T-cell (primary cell): ENCODE measurements at regions not wholly inside any gene's neighbourhood (a gene's known extent, or its start where the extent isn't known, plus 50 kb on each side); places are given as distances from the start of the nearest gene placed in this dataset.

ENCODE experiments used
- ATAC-seq, 4 experiments: fragments of 200-7000 bp in 3 of 4; fragments of 150-1000 bp in 1 of 4; cut with Tn5 transposase; replicated peaks in 1 of 4; 1 replicate in 3 of 4; 2 replicates in 1 of 4; pipeline ENCODE4 v1.10.0; 2021; ENCODE audit warnings: moderate library complexity in 3 of 4, mild to moderate bottlenecking in 2 of 4, moderate number of reproducible peaks in 1 of 4
- CTCF ChIA-PET, 2 donors: fragments of 300-600 bp; sonication (Branson Sonifier 250); formaldehyde crosslinking; loops; one replicate each; lab custom pipeline; 2022; ENCODE audit warnings: antibody characterized with exemption in 2 of 2; lab: Charles Lee
- POLR2A ChIA-PET, 2 donors: fragments of 300-600 bp; sonication (Branson Sonifier 250); formaldehyde crosslinking; loops; one replicate each; lab custom pipeline; 2022; ENCODE audit warnings: antibody characterized with exemption in 2 of 2; lab: Charles Lee
- DNase-seq, 35 experiments: peaks; one replicate each; pipeline versions ENCODE4 v3.0.0 to v3.0.0-alpha.2; 2013 to 2023
- H3K27ac ChIP-seq: one replicate; pipeline ENCODE4 v1.5.1; 2013; ENCODE audit warnings: low read length
- H3K27me3 ChIP-seq, 2 experiments: replicated peaks in 1 of 2; 1 replicate in 1 of 2; 2 replicates in 1 of 2; pipeline versions ENCODE4 v1.6.1 to v1.7.0; 2013; ENCODE audit warnings: low read length in 1 of 2, mixed read lengths in 1 of 2; ENCODE audit not compliant: control insufficient read depth in 2 of 2, insufficient read depth in 2 of 2; ENCODE audit errors: extremely low read depth in 1 of 2
- H3K36me3 ChIP-seq, 2 donors: 1 replicate in 1 of 2; 2 replicates in 1 of 2; pipeline versions ENCODE4 v1.6.1 to v1.7.0; 2013; ENCODE audit warnings: low read length in 1 of 2; ENCODE audit not compliant: control insufficient read depth in 2 of 2, insufficient read depth in 1 of 2; ENCODE audit errors: extremely low read depth in 1 of 2
- H3K4me1 ChIP-seq, 2 experiments: 1 replicate in 1 of 2; 2 replicates in 1 of 2; pipeline versions ENCODE4 v1.6.1 to v1.7.0; 2013; ENCODE audit warnings: low read length in 2 of 2, mixed read lengths in 1 of 2; ENCODE audit not compliant: insufficient read depth in 2 of 2, control insufficient read depth in 1 of 2; ENCODE audit errors: extremely low read depth in 1 of 2
- H3K4me3 ChIP-seq, 2 donors: 1 replicate in 1 of 2; 2 replicates in 1 of 2; pipeline versions ENCODE4 v1.5.1 to v1.7.0; 2013; ENCODE audit warnings: mild to moderate bottlenecking in 2 of 2, low read length in 1 of 2, moderate library complexity in 1 of 2; ENCODE audit not compliant: control insufficient read depth in 1 of 2; ENCODE audit errors: extremely low read depth in 1 of 2
- H3K9me3 ChIP-seq: 2 replicates; pipeline ENCODE4 v1.7.0; 2013
- H3K27ac Mint-ChIP-seq, 2 donors: one replicate each; pipeline ENCODE4 v1.8.0; 2020 to 2021; ENCODE audit warnings: mild to moderate bottlenecking in 2 of 2, mixed read lengths in 2 of 2
- H3K27me3 Mint-ChIP-seq, 2 donors: one replicate each; pipeline ENCODE4 v1.8.0; 2021 to 2022; ENCODE audit warnings: mixed read lengths in 2 of 2
- H3K36me3 Mint-ChIP-seq: one replicate; pipeline ENCODE4 v1.8.0; 2021; ENCODE audit warnings: mixed read lengths
- H3K4me1 Mint-ChIP-seq, 3 donors: one replicate each; pipeline ENCODE4 v1.8.0; 2020 to 2022; ENCODE audit warnings: mixed read lengths in 3 of 3, mild to moderate bottlenecking in 1 of 3
- H3K4me3 Mint-ChIP-seq, 3 donors: one replicate each; pipeline ENCODE4 v1.8.0; 2020 to 2022; ENCODE audit warnings: mild to moderate bottlenecking in 3 of 3, mixed read lengths in 3 of 3, moderate library complexity in 3 of 3
- H3K9me3 Mint-ChIP-seq, 3 donors: one replicate each; pipeline ENCODE4 v1.8.0; 2020 to 2022; ENCODE audit warnings: mixed read lengths in 3 of 3
- WGBS: methylation state at CpG from one replicate; pipeline ENCODE4 v1.1.5; 2013; ENCODE audit warnings: missing lambda C conversion rate; ENCODE audit not compliant: insufficient coverage; 5-methylcytosine and 5-hydroxymethylcytosine counted together

DNA sequence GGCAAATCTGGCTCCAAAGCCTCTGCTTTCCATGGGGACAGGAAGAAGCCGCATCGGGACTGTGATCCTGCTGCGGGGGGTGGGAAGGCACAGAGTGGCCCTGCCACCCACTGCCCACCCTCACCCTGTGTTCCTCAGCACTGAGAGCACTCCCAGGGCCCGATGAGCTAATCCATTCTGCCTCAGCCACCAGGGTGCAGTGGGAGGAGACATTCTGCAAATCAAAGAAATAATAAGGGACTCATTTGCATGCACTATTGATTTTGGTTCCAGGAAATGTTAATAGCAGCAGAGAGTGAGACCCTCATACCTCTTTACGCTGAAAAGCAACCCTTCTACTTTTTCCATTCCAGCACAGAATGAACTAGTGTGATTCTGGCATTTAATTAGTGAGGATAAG lies 572.8 kb downstream of the INHBA start:
- Histone ChIP-seq H3K36me3 (no peaks in the 10 kb centered on the region), H3K27ac (no peak overlapping the region), H3K4me3 (no peak overlapping the region), H3K27me3 (no peaks in the 10 kb centered on the region), H3K4me1 (no peaks in the 10 kb centered on the region), H3K9me3 (no peaks in the 10 kb centered on the region)
- no peak for ATAC-seq
- no peak overlapping the region for H3K27ac Mint-ChIP-seq
- no peaks in the 10 kb centered on the region for H3K4me1 Mint-ChIP-seq
- POLR2A ChIA-PET: no interaction called here
- no peak for DNase-seq
- H3K36me3 Mint-ChIP-seq: no peaks in the 10 kb centered on the region
- CTCF ChIA-PET: no interaction called here
- WGBS: no CpG with 5 or more reads among the region's 5 CpGs
- no peaks in the 10 kb centered on the region for H3K27me3 Mint-ChIP-seq
- peaks cover 0 to 4% (median 0%) of the 10 kb centered on the region in 3 donors for H3K9me3 Mint-ChIP-seq
- H3K4me3 Mint-ChIP-seq: no peak overlapping the region

DNA sequence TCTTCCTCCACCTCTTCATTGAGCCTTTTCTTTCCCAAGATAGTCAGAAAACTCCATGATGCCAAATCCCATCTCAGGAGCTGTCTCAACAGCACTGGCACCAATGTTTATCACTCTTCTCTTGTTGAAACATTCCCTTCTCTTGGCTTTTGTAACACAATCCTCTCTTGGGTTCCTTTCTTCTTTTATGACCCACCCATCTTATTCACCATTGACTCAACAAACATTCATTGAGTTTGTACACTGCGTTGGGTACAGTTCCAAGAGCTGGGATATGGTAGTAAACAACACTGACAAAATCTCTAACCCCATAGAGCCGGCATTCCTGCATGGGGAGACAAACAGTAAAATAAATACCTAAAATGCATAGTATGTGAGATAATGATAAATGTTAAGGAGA lies 577.5 kb downstream of the INHBA start:
- Histone ChIP-seq H3K27ac (no peak overlapping the region), H3K27me3 (no peaks in the 10 kb centered on the region), H3K9me3 (no peaks in the 10 kb centered on the region), H3K36me3 (no peaks in the 10 kb centered on the region), H3K4me3 (no peak overlapping the region), H3K4me1 (no peaks in the 10 kb centered on the region)
- ATAC-seq (no peak), DNase-seq (no peak)
- Mint-ChIP-seq H3K27me3 (no peaks in the 10 kb centered on the region), H3K4me3 (no peak overlapping the region), H3K4me1 (no peaks in the 10 kb centered on the region), H3K36me3 (no peaks in the 10 kb centered on the region), H3K9me3 (peaks cover 1 to 9% (median 4%) of the 10 kb centered on the region in 3 donors), H3K27ac (no peak overlapping the region)
- ChIA-PET CTCF (no interaction called here), POLR2A (no interaction called here)
- no CpG with 5 or more reads among the region's 2 CpGs for WGBS

GRCh38 chr7:41122256-41122987 lies 580.5 kb downstream of the INHBA start:
- 70% methylated on average over 4 of the region's 4 CpGs for WGBS
- DNase-seq (no peak), ATAC-seq (no peak)
- no peaks in the 10 kb centered on the region for H3K4me1 ChIP-seq
- CTCF ChIA-PET: no interaction called here
- POLR2A ChIA-PET: no interaction called here
- no peaks in the 10 kb centered on the region for H3K9me3 ChIP-seq
- Mint-ChIP-seq H3K36me3 (no peaks in the 10 kb centered on the region), H3K4me1 (no peaks in the 10 kb centered on the region), H3K9me3 (peaks cover 8 to 13% (median 13%) of the 10 kb centered on the region in 3 donors), H3K4me3 (no peak overlapping the region), H3K27me3 (no peaks in the 10 kb centered on the region), H3K27ac (no peak overlapping the region)
- H3K27me3 ChIP-seq: no peaks in the 10 kb centered on the region
- no peak overlapping the region for H3K4me3 ChIP-seq
- H3K36me3 ChIP-seq: no peaks in the 10 kb centered on the region
- H3K27ac ChIP-seq: no peak overlapping the region

- ChIA-PET POLR2A (no interaction called here), CTCF (interaction anchor here in 1 of 2 donors (0.8 kb wide), 1 partner anchor 15 kb away, joined by 3 read pairs; no protein-coding TSS in a partner anchor)
- no peaks in the 10 kb centered on the region for H3K27me3 ChIP-seq
- peaks cover 8 to 17% (median 13%) of the 10 kb centered on the region in 3 donors for H3K9me3 Mint-ChIP-seq
- ATAC-seq (no peak), DNase-seq (no peak)
- no peaks in the 10 kb centered on the region for H3K4me1 Mint-ChIP-seq
- no peak overlapping the region for H3K4me3 Mint-ChIP-seq
- no peaks in the 10 kb centered on the region for H3K27me3 Mint-ChIP-seq
- H3K4me1 ChIP-seq: no peaks in the 10 kb centered on the region
- H3K36me3 ChIP-seq: no peaks in the 10 kb centered on the region
- no peaks in the 10 kb centered on the region for H3K9me3 ChIP-seq
- H3K27ac Mint-ChIP-seq: no peak overlapping the region
- H3K27ac ChIP-seq: no peak overlapping the region
- H3K4me3 ChIP-seq: no peak overlapping the region
- H3K36me3 Mint-ChIP-seq: no peaks in the 10 kb centered on the region
These were observed 581.7 kb downstream of the INHBA start for GRCh38 chr7:41121228-41121627.

DNA sequence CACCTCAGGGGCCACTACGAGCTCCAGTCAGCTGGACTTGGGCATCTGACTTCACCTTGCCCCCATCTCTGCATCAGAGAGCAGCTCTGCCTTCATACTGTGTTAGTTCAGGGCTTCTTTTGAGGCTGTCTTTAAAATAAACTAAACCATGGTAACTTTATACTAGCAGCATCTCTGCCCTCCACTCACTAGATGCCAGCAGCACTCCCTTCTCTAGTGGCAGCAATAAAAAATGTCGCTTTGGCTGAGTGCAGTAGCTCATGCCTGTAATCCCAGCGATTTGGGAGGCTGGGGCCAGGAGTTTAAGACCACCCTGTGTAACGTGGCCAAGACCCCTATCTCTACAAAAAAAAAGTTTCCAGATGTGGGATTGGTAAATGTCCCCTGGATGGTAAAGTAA lies 584.4 kb downstream of the INHBA start:
- H3K36me3 ChIP-seq: no peaks in the 10 kb centered on the region
- ChIA-PET CTCF (no interaction called here), POLR2A (no interaction called here)
- Mint-ChIP-seq H3K4me3 (no peak overlapping the region), H3K9me3 (peaks cover 8 to 17% (median 13%) of the 10 kb centered on the region in 3 donors), H3K4me1 (no peaks in the 10 kb centered on the region), H3K36me3 (no peaks in the 10 kb centered on the region), H3K27ac (no peak overlapping the region), H3K27me3 (no peaks in the 10 kb centered on the region)
- H3K4me3 ChIP-seq: no peak overlapping the region
- H3K9me3 ChIP-seq: no peaks in the 10 kb centered on the region
- ATAC-seq (no peak), DNase-seq (no peak)
- H3K27me3 ChIP-seq: no peaks in the 10 kb centered on the region
- no peaks in the 10 kb centered on the region for H3K4me1 ChIP-seq
- WGBS: 50% methylated on average over 1 of the region's 4 CpGs
- no peak overlapping the region for H3K27ac ChIP-seq

GRCh38 chr7:41117431-41117830 lies 585.5 kb downstream of the INHBA start:
- Mint-ChIP-seq H3K36me3 (no peaks in the 10 kb centered on the region), H3K4me1 (no peaks in the 10 kb centered on the region), H3K9me3 (peaks cover 8 to 17% (median 9%) of the 10 kb centered on the region in 3 donors), H3K27ac (no peak overlapping the region), H3K4me3 (no peak overlapping the region), H3K27me3 (no peaks in the 10 kb centered on the region)
- Histone ChIP-seq H3K4me1 (no peaks in the 10 kb centered on the region), H3K9me3 (no peaks in the 10 kb centered on the region), H3K4me3 (no peak overlapping the region), H3K27me3 (no peaks in the 10 kb centered on the region), H3K27ac (no peak overlapping the region), H3K36me3 (no peaks in the 10 kb centered on the region)
- ATAC-seq (no peak), DNase-seq (no peak)
- ChIA-PET POLR2A (no interaction called here), CTCF (no interaction called here)
- WGBS: no CpG with 5 or more reads among the region's 2 CpGs

DNA sequence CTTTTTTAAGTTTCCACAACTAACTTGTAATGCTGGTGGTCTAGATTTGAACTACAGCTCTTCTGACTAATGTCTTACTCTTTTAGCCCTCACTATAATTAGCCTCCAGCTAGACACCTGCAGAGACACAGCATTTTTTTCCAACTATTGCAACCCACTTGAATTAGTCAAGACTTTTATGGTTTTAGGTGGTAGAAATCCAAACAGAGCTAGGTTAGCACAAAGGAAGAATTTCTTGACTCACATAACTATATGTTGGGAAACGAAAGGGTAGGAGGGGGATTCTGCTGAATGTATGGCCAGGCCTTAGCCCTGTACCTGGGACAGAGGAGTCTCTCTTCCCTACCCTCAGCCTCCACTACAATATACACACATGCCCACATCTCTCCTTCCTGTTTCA lies 586.1 kb downstream of the INHBA start:
- CTCF ChIA-PET: no interaction called here

More for the DNA sequence above, 586.1 kb downstream of the INHBA start:
- Histone ChIP-seq H3K27ac (no peak overlapping the region), H3K4me3 (no peak overlapping the region), H3K27me3 (no peaks in the 10 kb centered on the region), H3K9me3 (no peaks in the 10 kb centered on the region), H3K36me3 (no peaks in the 10 kb centered on the region), H3K4me1 (no peaks in the 10 kb centered on the region)
- Mint-ChIP-seq H3K27ac (no peak overlapping the region), H3K27me3 (no peaks in the 10 kb centered on the region), H3K4me3 (no peak overlapping the region), H3K4me1 (no peaks in the 10 kb centered on the region), H3K9me3 (peaks cover 8 to 17% (median 9%) of the 10 kb centered on the region in 3 donors), H3K36me3 (no peaks in the 10 kb centered on the region)
- no CpG with 5 or more reads among the region's 1 CpG for WGBS
- no peak for ATAC-seq
- no peak for DNase-seq
- POLR2A ChIA-PET: no interaction called here
